Trophoblast cell (in vitro differentiated cells and primary cell): ENCODE measurements at regions not wholly inside any gene's neighbourhood (a gene's known extent, or its start where the extent isn't known, plus 50 kb on each side); places are given as distances from the start of the nearest gene placed in this dataset.

Experiments used
- DNase-seq, 2 donors: peaks; one replicate each; pipeline ENCODE4 v3.0.0-alpha.2; 2016
- H2AFZ ChIP-seq: 2 replicates; pipeline ENCODE4 v1.6.1; 2013; ENCODE audit warnings: low read length, moderate library complexity, mild to moderate bottlenecking; ENCODE audit not compliant: insufficient read depth, poor library complexity
- H2AK5ac ChIP-seq: 2 replicates; pipeline ENCODE4 v1.6.1; 2013; ENCODE audit warnings: mild to moderate bottlenecking, low read length
- H2BK120ac ChIP-seq: 2 replicates; pipeline ENCODE4 v1.6.1; 2013; ENCODE audit warnings: low read length, mild to moderate bottlenecking, moderate library complexity; ENCODE audit not compliant: insufficient read depth, poor library complexity
- H2BK12ac ChIP-seq: 2 replicates; pipeline ENCODE4 v1.6.1; 2013; ENCODE audit warnings: mild to moderate bottlenecking, low read length, moderate library complexity
- H2BK5ac ChIP-seq: 2 replicates; pipeline ENCODE4 v1.6.1; 2013; ENCODE audit warnings: low read length, low read depth, moderate library complexity, mild to moderate bottlenecking; ENCODE audit not compliant: poor library complexity
- H3K14ac ChIP-seq: 2 replicates; pipeline ENCODE4 v1.6.1; 2013; ENCODE audit warnings: mild to moderate bottlenecking, low read length
- H3K18ac ChIP-seq: 2 replicates; pipeline ENCODE4 v1.6.1; 2013; ENCODE audit warnings: mild to moderate bottlenecking, low read length
- H3K23ac ChIP-seq: 2 replicates; pipeline ENCODE4 v1.6.1; 2013; ENCODE audit warnings: low read length
- H3K27ac ChIP-seq: 2 replicates; pipeline ENCODE4 v1.5.1; 2013; ENCODE audit warnings: low read depth, mild to moderate bottlenecking, inconsistent platforms, low read length, moderate library complexity
- H3K27me3 ChIP-seq: 2 replicates; pipeline ENCODE4 v1.6.1; 2013; ENCODE audit warnings: inconsistent platforms, mild to moderate bottlenecking, low read length, moderate library complexity; ENCODE audit not compliant: insufficient read depth
- H3K36me3 ChIP-seq, 2 experiments: 1 replicate in 1 of 2; 2 replicates in 1 of 2; pipeline ENCODE4 v1.6.1; 2013; ENCODE audit warnings: low read length in 2 of 2, mild to moderate bottlenecking in 2 of 2, moderate library complexity in 1 of 2; ENCODE audit not compliant: insufficient read depth in 2 of 2, control insufficient read depth in 1 of 2
- H3K4ac ChIP-seq: 2 replicates; pipeline ENCODE4 v1.6.1; 2013; ENCODE audit warnings: low read depth, mild to moderate bottlenecking, low read length, moderate library complexity
- H3K4me1 ChIP-seq, 2 experiments: 1 replicate in 1 of 2; 2 replicates in 1 of 2; pipeline ENCODE4 v1.6.1; 2013; ENCODE audit warnings: low read length in 2 of 2, mild to moderate bottlenecking in 2 of 2, moderate library complexity in 1 of 2; ENCODE audit not compliant: insufficient read depth in 2 of 2, control insufficient read depth in 1 of 2
- H3K4me2 ChIP-seq: 2 replicates; pipeline ENCODE4 v1.6.1; 2013; ENCODE audit warnings: inconsistent platforms, mild to moderate bottlenecking, low read length, moderate library complexity
- H3K4me3 ChIP-seq: 2 replicates; pipeline ENCODE4 v1.5.1; 2013; ENCODE audit warnings: mild to moderate bottlenecking, low read depth, low read length, inconsistent platforms
- H3K79me1 ChIP-seq: one replicate; pipeline ENCODE4 v1.6.1; 2013; ENCODE audit warnings: low read length
- H3K79me2 ChIP-seq: 2 replicates; pipeline ENCODE4 v1.6.1; 2013; ENCODE audit warnings: low read length, mild to moderate bottlenecking; ENCODE audit not compliant: control insufficient read depth, insufficient read depth, poor library complexity
- H3K9ac ChIP-seq: 2 replicates; pipeline ENCODE4 v1.6.1; 2013; ENCODE audit warnings: mild to moderate bottlenecking, low read length
- H3K9me3 ChIP-seq: 2 replicates; pipeline ENCODE4 v1.6.1; 2013; ENCODE audit warnings: low read depth, mild to moderate bottlenecking, control low read depth, inconsistent platforms, low read length; ENCODE audit not compliant: insufficient read depth
- H4K12ac ChIP-seq: 2 replicates; pipeline ENCODE4 v1.6.1; 2013; ENCODE audit warnings: low read depth, mild to moderate bottlenecking, low read length, moderate library complexity
- H4K8ac ChIP-seq: 2 replicates; pipeline ENCODE4 v1.6.1; 2013; ENCODE audit warnings: low read depth, mild to moderate bottlenecking, low read length, moderate library complexity
- H4K91ac ChIP-seq: one replicate; pipeline ENCODE4 v1.6.1; 2013; ENCODE audit warnings: low read depth, mild to moderate bottlenecking, low read length, moderate library complexity
- WGBS: extraction: QIAGEN DNeasy Blood & Tissue Kit; methylation state at CpG from one replicate; pipeline ENCODE4 v1.1.7; 2013; ENCODE audit warnings: missing lambda C conversion rate; ENCODE audit not compliant: insufficient read length, insufficient coverage; ENCODE audit errors: extremely low coverage; 5-methylcytosine and 5-hydroxymethylcytosine counted together

DNA sequence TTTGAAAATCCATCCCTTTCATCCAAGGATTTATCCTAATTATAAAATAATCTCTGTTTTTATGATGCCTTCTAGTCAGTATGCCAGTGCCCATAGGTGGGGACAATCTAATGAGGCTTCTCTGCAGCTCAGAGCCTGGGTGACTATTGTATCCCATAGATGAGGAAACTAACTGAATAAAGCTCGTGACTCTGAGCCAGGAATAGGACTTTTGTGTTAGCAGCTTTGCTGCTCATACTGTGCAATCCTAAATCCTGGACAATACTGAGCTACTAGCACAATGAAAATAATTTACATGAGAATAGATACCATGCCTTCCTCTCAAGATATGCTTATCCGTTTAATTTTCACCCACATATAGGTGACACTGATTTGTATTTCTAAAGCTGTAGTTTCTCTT is 443.0 kb downstream of the PLK2 start:
- H3K4me2 ChIP-seq: no peak overlapping the region
- no peak overlapping the region for H2AFZ ChIP-seq
- peaks cover 0 to 1% of the 10 kb centered on the region in 2 experiments for H3K4me1 ChIP-seq
- no peak overlapping the region for H3K9ac ChIP-seq
- no peak overlapping the region for H4K91ac ChIP-seq
- no peak overlapping the region for H3K23ac ChIP-seq
- no peaks in the 10 kb centered on the region for H3K36me3 ChIP-seq
- no peak overlapping the region for H4K12ac ChIP-seq
- peak in 1 of 2 donors; percentile 8 for DNase-seq
- H3K9me3 ChIP-seq: no peaks in the 10 kb centered on the region
- H3K14ac ChIP-seq: no peak overlapping the region
- no peaks in the 10 kb centered on the region for H3K27me3 ChIP-seq
- H3K4me3 ChIP-seq: no peak overlapping the region
- H3K4ac ChIP-seq: no peak overlapping the region
- no peak overlapping the region for H2BK120ac ChIP-seq
- H3K18ac ChIP-seq: no peak overlapping the region
- no peak overlapping the region for H2BK12ac ChIP-seq
- no peaks in the 10 kb centered on the region for H3K79me2 ChIP-seq
- no CpG with 5 or more reads among the region's 2 CpGs for WGBS
- H3K27ac ChIP-seq: no peak overlapping the region
- no peak overlapping the region for H4K8ac ChIP-seq
- no peak overlapping the region for H2AK5ac ChIP-seq
- no peak overlapping the region for H2BK5ac ChIP-seq
- peaks cover 4% of the 10 kb centered on the region for H3K79me1 ChIP-seq

DNA sequence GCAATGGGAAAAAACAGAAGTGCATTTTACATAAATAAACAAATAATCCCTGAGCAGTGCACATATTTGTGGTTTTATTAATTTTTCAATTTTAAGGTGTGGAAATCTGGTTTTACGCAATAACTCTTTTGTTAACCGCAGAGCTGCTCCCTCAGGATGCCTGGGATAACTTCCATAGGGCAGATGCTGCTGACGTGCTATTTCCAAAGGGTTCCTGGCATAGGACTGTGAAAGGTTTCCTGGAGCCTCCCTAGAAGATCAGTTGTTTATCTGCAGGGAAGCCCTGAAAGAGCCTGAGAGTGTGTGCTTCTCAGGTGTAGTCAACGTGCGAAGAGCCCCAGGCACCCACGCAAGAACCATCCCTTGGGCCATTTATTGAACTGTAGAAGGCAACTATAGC is 443.5 kb downstream of the PLK2 start:
- H2BK5ac ChIP-seq: no peak overlapping the region

DNA sequence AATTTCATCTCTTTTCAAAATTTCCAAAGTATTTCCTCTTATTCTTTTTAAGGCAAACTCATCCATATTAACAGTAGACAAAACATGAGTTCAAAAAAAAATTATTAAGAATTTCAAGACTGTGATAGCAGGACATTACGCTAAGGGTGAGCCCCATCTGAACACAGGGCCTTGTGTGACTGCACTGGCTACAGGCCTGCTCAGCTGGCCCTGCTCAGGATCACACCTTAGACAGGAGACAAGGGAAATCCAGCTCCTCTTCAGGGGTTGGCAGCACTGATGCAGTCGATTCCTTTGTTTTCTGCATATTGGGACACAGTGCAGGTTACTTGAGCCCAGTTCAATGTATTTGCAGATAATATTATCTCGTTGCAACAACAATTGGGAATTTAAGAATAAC is 444.7 kb downstream of the PLK2 start:
- Histone ChIP-seq H3K4me1 (peaks cover 0 to 1% of the 10 kb centered on the region in 2 experiments), H3K23ac (no peak overlapping the region), H3K9me3 (no peaks in the 10 kb centered on the region), H2AFZ (no peak overlapping the region), H3K4me2 (no peak overlapping the region), H3K9ac (no peak overlapping the region), H2BK120ac (no peak overlapping the region), H4K91ac (no peak overlapping the region), H3K27me3 (no peaks in the 10 kb centered on the region), H3K4ac (no peak overlapping the region), H3K14ac (peak overlapping the region; percentile 14), H3K79me2 (no peaks in the 10 kb centered on the region), H4K12ac (no peak overlapping the region), H3K36me3 (no peaks in the 10 kb centered on the region), H2AK5ac (no peak overlapping the region), H3K27ac (no peak overlapping the region), H3K18ac (no peak overlapping the region), H2BK5ac (no peak overlapping the region), H3K4me3 (no peak overlapping the region), H4K8ac (no peak overlapping the region), H3K79me1 (peaks cover 4% of the 10 kb centered on the region), H2BK12ac (no peak overlapping the region)
- no CpG with 5 or more reads among the region's 3 CpGs for WGBS
- DNase-seq: peak in 1 of 2 donors; percentile 0

More for the DNA sequence above, 443.5 kb downstream of the PLK2 start:
- Histone ChIP-seq H3K79me2 (no peaks in the 10 kb centered on the region), H4K8ac (no peak overlapping the region), H3K27me3 (no peaks in the 10 kb centered on the region), H2AK5ac (no peak overlapping the region), H2AFZ (no peak overlapping the region), H2BK12ac (no peak overlapping the region), H3K4me3 (no peak overlapping the region), H3K4ac (no peak overlapping the region), H3K4me2 (no peak overlapping the region), H3K4me1 (peaks cover 0 to 1% of the 10 kb centered on the region in 2 experiments), H3K14ac (no peak overlapping the region), H3K79me1 (peaks cover 4% of the 10 kb centered on the region), H3K27ac (no peak overlapping the region), H2BK120ac (no peak overlapping the region), H3K36me3 (no peaks in the 10 kb centered on the region), H3K9ac (no peak overlapping the region), H3K9me3 (no peaks in the 10 kb centered on the region), H3K23ac (no peak overlapping the region), H4K91ac (no peak overlapping the region), H4K12ac (no peak overlapping the region), H3K18ac (no peak overlapping the region)
- WGBS: no CpG with 5 or more reads among the region's 6 CpGs
- DNase-seq: peak; percentile 78 to 93

DNA sequence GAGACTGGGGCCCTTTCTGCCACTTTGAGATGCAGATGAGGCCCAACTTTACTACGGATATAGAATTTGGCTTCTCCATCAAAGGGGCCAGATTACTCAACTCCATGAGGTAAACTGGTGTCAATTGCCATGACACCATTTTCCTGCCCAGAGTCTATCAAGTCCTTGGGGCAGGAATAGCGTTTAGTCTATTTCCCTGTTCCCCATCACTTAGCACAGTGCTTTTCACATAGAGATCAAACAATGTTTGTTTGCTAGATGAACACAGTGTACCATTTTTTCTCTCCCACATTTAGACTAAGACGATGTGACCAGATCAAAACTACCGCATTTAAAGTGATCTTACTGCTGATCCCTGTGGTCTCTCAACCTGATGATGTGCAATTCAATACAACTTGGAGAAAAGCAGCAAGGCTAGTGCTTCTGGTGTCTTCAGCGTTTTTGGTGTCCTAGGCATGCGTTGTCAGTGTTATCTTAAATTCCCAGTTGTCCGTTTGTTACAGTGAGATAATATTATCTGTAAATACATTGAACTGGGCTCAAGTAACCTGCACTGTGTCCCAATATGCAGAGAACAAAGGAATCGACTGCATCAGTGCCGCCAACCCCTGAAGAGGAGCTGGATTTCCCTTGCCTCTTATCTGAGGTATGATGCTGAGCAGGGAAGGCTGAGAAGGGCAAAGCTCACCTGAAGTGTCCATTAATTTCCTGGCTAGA is 446.2 kb downstream of the PLK2 start:
- peak in 1 of 2 donors; percentile 54 for DNase-seq
- no peak overlapping the region for H2BK5ac ChIP-seq
- no peaks in the 10 kb centered on the region for H3K27me3 ChIP-seq
- H3K14ac ChIP-seq: no peak overlapping the region
- no peaks in the 10 kb centered on the region for H3K79me1 ChIP-seq
- H3K4me2 ChIP-seq: no peak overlapping the region
- no peaks in the 10 kb centered on the region for H3K36me3 ChIP-seq
- H3K23ac ChIP-seq: no peak overlapping the region
- no peak overlapping the region for H3K4me3 ChIP-seq
- H3K4ac ChIP-seq: no peak overlapping the region
- no peak overlapping the region for H3K27ac ChIP-seq
- no peak overlapping the region for H4K12ac ChIP-seq
- WGBS: no CpG with 5 or more reads among the region's 9 CpGs
- no peaks in the 10 kb centered on the region for H3K4me1 ChIP-seq
- H3K9me3 ChIP-seq: no peaks in the 10 kb centered on the region
- H2AFZ ChIP-seq: no peak overlapping the region
- H3K9ac ChIP-seq: no peak overlapping the region
- H2BK12ac ChIP-seq: no peak overlapping the region
- no peak overlapping the region for H2BK120ac ChIP-seq
- H3K18ac ChIP-seq: no peak overlapping the region
- H4K8ac ChIP-seq: no peak overlapping the region
- H3K79me2 ChIP-seq: no peaks in the 10 kb centered on the region
- no peak overlapping the region for H4K91ac ChIP-seq
- H2AK5ac ChIP-seq: no peak overlapping the region
